ENCODE measurements at regions not wholly inside any gene's neighbourhood (a gene's known extent, or its start where the extent isn't known, plus 50 kb on each side); places are given as distances from the start of the nearest gene placed in this dataset.

DNA sequence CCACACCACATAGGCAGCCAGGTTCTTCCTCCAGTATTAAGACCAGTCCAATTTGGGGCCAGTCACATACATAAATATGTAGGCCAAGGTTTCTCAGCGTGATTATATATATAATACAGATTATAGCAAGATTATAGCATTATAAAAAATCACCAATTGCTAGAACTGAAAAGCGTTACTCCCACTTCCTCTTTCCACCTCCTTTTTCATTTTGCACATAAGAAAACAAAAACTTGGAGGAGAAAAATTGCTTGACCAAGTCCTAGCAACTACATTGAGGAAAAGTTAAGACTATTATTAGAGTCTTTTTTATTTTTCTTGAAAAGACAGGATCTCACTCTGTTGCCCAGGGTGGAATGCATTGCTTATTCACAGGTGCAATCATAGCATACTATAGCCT, 262.7 kb upstream of the KCNN2 start (continued):
- TF ChIP-seq, protein P1, sequence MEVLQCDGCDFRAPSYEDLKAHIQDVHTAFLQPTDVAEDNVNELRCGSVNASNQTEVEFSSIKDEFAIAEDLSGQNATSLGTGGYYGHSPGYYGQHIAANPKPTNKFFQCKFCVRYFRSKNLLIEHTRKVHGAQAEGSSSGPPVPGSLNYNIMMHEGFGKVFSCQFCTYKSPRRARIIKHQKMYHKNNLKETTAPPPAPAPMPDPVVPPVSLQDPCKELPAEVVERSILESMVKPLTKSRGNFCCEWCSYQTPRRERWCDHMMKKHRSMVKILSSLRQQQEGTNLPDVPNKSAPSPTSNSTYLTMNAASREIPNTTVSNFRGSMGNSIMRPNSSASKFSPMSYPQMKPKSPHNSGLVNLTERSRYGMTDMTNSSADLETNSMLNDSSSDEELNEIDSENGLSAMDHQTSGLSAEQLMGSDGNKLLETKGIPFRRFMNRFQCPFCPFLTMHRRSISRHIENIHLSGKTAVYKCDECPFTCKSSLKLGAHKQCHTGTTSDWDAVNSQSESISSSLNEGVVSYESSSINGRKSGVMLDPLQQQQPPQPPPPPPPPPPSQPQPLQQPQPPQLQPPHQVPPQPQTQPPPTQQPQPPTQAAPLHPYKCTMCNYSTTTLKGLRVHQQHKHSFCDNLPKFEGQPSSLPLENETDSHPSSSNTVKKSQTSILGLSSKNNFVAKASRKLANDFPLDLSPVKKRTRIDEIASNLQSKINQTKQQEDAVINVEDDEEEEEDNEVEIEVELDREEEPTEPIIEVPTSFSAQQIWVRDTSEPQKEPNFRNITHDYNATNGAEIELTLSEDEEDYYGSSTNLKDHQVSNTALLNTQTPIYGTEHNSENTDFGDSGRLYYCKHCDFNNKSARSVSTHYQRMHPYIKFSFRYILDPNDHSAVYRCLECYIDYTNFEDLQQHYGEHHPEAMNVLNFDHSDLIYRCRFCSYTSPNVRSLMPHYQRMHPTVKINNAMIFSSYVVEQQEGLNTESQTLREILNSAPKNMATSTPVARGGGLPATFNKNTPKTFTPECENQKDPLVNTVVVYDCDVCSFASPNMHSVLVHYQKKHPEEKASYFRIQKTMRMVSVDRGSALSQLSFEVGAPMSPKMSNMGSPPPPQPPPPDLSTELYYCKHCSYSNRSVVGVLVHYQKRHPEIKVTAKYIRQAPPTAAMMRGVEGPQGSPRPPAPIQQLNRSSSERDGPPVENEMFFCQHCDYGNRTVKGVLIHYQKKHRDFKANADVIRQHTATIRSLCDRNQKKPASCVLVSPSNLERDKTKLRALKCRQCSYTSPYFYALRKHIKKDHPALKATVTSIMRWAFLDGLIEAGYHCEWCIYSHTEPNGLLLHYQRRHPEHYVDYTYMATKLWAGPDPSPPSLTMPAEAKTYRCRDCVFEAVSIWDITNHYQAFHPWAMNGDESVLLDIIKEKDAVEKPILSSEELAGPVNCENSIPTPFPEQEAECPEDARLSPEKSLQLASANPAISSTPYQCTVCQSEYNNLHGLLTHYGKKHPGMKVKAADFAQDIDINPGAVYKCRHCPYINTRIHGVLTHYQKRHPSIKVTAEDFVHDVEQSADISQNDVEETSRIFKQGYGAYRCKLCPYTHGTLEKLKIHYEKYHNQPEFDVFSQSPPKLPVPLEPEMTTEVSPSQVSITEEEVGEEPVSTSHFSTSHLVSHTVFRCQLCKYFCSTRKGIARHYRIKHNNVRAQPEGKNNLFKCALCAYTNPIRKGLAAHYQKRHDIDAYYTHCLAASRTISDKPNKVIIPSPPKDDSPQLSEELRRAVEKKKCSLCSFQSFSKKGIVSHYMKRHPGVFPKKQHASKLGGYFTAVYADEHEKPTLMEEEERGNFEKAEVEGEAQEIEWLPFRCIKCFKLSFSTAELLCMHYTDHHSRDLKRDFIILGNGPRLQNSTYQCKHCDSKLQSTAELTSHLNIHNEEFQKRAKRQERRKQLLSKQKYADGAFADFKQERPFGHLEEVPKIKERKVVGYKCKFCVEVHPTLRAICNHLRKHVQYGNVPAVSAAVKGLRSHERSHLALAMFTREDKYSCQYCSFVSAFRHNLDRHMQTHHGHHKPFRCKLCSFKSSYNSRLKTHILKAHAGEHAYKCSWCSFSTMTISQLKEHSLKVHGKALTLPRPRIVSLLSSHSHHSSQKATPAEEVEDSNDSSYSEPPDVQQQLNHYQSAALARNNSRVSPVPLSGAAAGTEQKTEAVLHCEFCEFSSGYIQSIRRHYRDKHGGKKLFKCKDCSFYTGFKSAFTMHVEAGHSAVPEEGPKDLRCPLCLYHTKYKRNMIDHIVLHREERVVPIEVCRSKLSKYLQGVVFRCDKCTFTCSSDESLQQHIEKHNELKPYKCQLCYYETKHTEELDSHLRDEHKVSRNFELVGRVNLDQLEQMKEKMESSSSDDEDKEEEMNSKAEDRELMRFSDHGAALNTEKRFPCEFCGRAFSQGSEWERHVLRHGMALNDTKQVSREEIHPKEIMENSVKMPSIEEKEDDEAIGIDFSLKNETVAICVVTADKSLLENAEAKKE (CRISPR knock-in tag; IDR thresholded peaks at IDR 0.05): no peak
- TF ChIP-seq CREB1 (CRISPR knock-in tag; IDR thresholded peaks at IDR 0.05; ENCODE audit: low read depth): no peak
- TF ChIP-seq POLR2AphosphoS5 (IDR thresholded peaks at IDR 0.05; ENCODE audit: low read depth): no peak

DNA sequence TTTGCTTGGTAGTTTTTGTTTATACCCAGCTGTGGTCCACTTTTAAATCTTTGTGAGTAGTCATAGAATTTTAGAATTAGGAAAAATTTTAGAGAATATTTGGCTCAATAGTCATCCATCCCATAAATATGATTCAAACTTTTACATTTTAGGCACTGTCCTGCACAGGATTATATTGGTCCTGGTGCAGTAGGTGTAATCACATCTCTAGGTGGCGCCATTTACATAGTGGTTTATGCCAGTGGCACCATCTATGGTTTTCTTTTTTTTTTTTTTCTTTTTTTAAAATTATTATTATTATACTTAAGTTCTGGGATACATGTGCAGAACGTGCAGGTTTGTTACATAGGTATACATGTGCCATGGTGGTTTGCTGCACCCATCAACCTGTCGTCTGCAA, 260.7 kb upstream of the KCNN2 start:
- no peak for TF ChIP-seq POLR2AphosphoS5 (IDR thresholded peaks at IDR 0.05; ENCODE audit: low read depth)
- TF ChIP-seq, protein P2, sequence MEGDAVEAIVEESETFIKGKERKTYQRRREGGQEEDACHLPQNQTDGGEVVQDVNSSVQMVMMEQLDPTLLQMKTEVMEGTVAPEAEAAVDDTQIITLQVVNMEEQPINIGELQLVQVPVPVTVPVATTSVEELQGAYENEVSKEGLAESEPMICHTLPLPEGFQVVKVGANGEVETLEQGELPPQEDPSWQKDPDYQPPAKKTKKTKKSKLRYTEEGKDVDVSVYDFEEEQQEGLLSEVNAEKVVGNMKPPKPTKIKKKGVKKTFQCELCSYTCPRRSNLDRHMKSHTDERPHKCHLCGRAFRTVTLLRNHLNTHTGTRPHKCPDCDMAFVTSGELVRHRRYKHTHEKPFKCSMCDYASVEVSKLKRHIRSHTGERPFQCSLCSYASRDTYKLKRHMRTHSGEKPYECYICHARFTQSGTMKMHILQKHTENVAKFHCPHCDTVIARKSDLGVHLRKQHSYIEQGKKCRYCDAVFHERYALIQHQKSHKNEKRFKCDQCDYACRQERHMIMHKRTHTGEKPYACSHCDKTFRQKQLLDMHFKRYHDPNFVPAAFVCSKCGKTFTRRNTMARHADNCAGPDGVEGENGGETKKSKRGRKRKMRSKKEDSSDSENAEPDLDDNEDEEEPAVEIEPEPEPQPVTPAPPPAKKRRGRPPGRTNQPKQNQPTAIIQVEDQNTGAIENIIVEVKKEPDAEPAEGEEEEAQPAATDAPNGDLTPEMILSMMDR (conservative IDR thresholded peaks at IDR 0.05; ENCODE audit: low read depth in 2 of 2): peak; percentile 67 to 75
- DNase-seq (ENCODE audit: low spot score) (peak; percentile 72), ATAC-seq (peak; percentile 33; the same call in 1 of the 3 replicates)
- no peaks in the 10 kb centered on the region for H3K36me3 Mint-ChIP-seq (ENCODE audit: low read depth)
- no peak overlapping the region for H3K27ac Mint-ChIP-seq
- no peaks in the 10 kb centered on the region for H3K27me3 Mint-ChIP-seq (ENCODE audit: insufficient read depth, low read depth, poor library complexity)
- no peaks in the 10 kb centered on the region for H3K9me3 Mint-ChIP-seq
- no peak overlapping the region for H3K4me3 ChIP-seq
- H3K27me3 ChIP-seq (ENCODE audit: insufficient read depth): no peaks in the 10 kb centered on the region
- no peaks in the 10 kb centered on the region for H3F3A ChIP-seq (replicated peaks; ENCODE audit: low read depth)
- H3K27ac ChIP-seq (ENCODE audit: low read depth): no peak overlapping the region
- no peak overlapping the region for H3K4me2 ChIP-seq
- no peak overlapping the region for H3K4me3 Mint-ChIP-seq
- H3K36me3 ChIP-seq (ENCODE audit: insufficient read depth): no peaks in the 10 kb centered on the region
- no peaks in the 10 kb centered on the region for H4K20me1 ChIP-seq (replicated peaks; ENCODE audit: insufficient read depth)
- H2AFZ ChIP-seq: no peak overlapping the region
- no peaks in the 10 kb centered on the region for H3K9me2 ChIP-seq (ENCODE audit: insufficient read depth)
- H3K4me1 ChIP-seq (ENCODE audit: insufficient read depth): no peaks in the 10 kb centered on the region
- H3K79me2 ChIP-seq (replicated peaks; ENCODE audit: insufficient read depth): no peaks in the 10 kb centered on the region
- no peaks in the 10 kb centered on the region for H3K4me1 Mint-ChIP-seq
